PC-9 (cell line): ENCODE measurements at regions not wholly inside any gene's neighbourhood (a gene's known extent, or its start where the extent isn't known, plus 50 kb on each side); places are given as distances from the start of the nearest gene placed in this dataset.

Experiments used
- BruUV-seq: library from RNA; stranded (reverse); fragments of 400-500 nt; replicated peaks from 2 replicates; lab custom pipeline; 2021; lab: Mats Ljungman, UMichigan
- CTCF ChIA-PET: fragments of 300-600 bp; sonication (Branson Sonifier 250); formaldehyde crosslinking; loops from one replicate; lab custom pipeline; 2022; ENCODE audit warnings: antibody characterized with exemption; lab: Charles Lee
- POLR2A ChIA-PET: fragments of 300-600 bp; sonication (Branson Sonifier 250); formaldehyde crosslinking; loops from one replicate; lab custom pipeline; 2022; ENCODE audit warnings: antibody characterized with exemption; ENCODE audit not compliant: unreplicated experiment; lab: Charles Lee
- DNase-seq, 2 experiments: peaks; one replicate each; pipeline versions ENCODE4 v3.0.0 to v3.0.0-alpha.2; 2015 to 2022; ENCODE audit warnings: mixed read lengths in 1 of 2
- H2AFZ ChIP-seq: fragments of 200-600 bp; sonication (generic); 2 replicates; pipeline ENCODE4 v1.8.1; 2017; ENCODE audit warnings: antibody characterized with exemption
- H3F3A ChIP-seq: fragments of 200-600 bp; sonication (generic); 2 replicates; pipeline ENCODE4 v1.8.1; 2017; ENCODE audit warnings: antibody characterized with exemption, mild to moderate bottlenecking, low read depth; ENCODE audit not compliant: insufficient read depth
- H3K27ac ChIP-seq: fragments of 200-600 bp; sonication (generic); 2 replicates; pipeline ENCODE4 v1.6.1; 2016; ENCODE audit warnings: mixed run types
- H3K27me3 ChIP-seq: fragments of 200-600 bp; sonication (generic); 2 replicates; pipeline ENCODE4 v1.6.1; 2016; ENCODE audit warnings: low read depth, mixed run types; ENCODE audit not compliant: insufficient read depth
- H3K36me3 ChIP-seq: fragments of 200-600 bp; sonication (generic); 2 replicates; pipeline ENCODE4 v1.6.1; 2016; ENCODE audit warnings: low read depth, mixed run types
- H3K4me1 ChIP-seq: fragments of 200-600 bp; sonication (generic); replicated peaks from 2 replicates; pipeline ENCODE4 v1.6.1; 2016; ENCODE audit warnings: mixed run types; ENCODE audit not compliant: insufficient read depth
- H3K4me2 ChIP-seq: fragments of 200-600 bp; sonication (generic); 2 replicates; pipeline ENCODE4 v1.6.1; 2017; ENCODE audit warnings: mixed run types
- H3K4me3 ChIP-seq: fragments of 200-600 bp; sonication (generic); 2 replicates; pipeline ENCODE4 v1.6.1; 2016; ENCODE audit warnings: mixed run types
- H3K79me2 ChIP-seq: fragments of 200-600 bp; sonication (generic); 2 replicates; pipeline ENCODE4 v1.6.1; 2017; ENCODE audit warnings: low read depth, mixed run types
- H3K9me2 ChIP-seq: fragments of 200-600 bp; sonication (generic); 2 replicates; pipeline ENCODE4 v1.8.1; 2017; ENCODE audit warnings: mild to moderate bottlenecking; ENCODE audit not compliant: insufficient read depth
- H3K9me3 ChIP-seq: fragments of 200-600 bp; sonication (generic); 2 replicates; pipeline ENCODE4 v1.8.1; 2016; ENCODE audit warnings: low read depth; ENCODE audit not compliant: insufficient read depth
- H4K20me1 ChIP-seq: fragments of 200-600 bp; sonication (generic); 2 replicates; pipeline ENCODE4 v1.8.1; 2017; ENCODE audit not compliant: insufficient read depth
- EZH2 ChIP-seq: fragments of 200-600 bp; sonication (generic); IDR thresholded peaks from 2 replicates; pipeline ENCODE4 v1.8.0; 2017; ENCODE audit warnings: antibody characterized with exemption, low read depth
- intact Hi-C: fragments of 100-400 bp; cut with micrococcal nuclease; formaldehyde crosslinking; loops from one replicate; pipeline ENCODE4 v1.10.0; 2022; ENCODE audit not compliant: unreplicated experiment
- TF ChIP-seq, protein P1 (sequence below): fragments of 200-600 bp; sonication (generic); conservative IDR thresholded peaks from 2 replicates; pipeline ENCODE4 v1.6.1; 2017; ENCODE audit warnings: mixed run types, antibody characterized with exemption, mild to moderate bottlenecking, moderate library complexity

DNA sequence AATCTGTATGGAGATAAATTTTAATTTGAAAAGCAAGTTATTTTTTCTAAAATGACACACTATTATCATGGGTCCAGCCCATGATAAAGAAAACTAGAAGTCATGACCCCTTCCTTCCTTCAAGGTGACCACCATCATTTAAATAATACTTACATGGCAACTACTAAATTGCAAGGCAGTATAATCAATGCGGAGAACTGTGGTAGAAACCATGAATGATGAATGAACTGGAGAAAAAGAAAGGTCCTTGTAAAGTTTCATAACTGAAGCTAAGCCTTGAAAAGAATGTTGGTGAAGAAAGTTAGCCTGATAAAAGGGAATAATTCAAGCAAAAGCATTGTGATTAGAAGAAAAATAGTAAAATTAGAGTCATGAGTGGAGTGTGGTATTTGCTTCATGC lies 222.9 kb upstream of the TBC1D5 start:
- no peaks in the 10 kb centered on the region for H3K4me1 ChIP-seq
- H3K4me2 ChIP-seq, result no peak overlapping the region
- no peak overlapping the region for H3K4me3 ChIP-seq
- POLR2A ChIA-PET, result no interaction called here
- no TSS peak for BruUV-seq
- H3K9me2 ChIP-seq, result no peaks in the 10 kb centered on the region
- H4K20me1 ChIP-seq, result no peaks in the 10 kb centered on the region
- no peaks in the 10 kb centered on the region for H3K27me3 ChIP-seq
- no peak overlapping the region for H2AFZ ChIP-seq
- TF ChIP-seq EZH2, result no peak
- TF ChIP-seq, protein P1, sequence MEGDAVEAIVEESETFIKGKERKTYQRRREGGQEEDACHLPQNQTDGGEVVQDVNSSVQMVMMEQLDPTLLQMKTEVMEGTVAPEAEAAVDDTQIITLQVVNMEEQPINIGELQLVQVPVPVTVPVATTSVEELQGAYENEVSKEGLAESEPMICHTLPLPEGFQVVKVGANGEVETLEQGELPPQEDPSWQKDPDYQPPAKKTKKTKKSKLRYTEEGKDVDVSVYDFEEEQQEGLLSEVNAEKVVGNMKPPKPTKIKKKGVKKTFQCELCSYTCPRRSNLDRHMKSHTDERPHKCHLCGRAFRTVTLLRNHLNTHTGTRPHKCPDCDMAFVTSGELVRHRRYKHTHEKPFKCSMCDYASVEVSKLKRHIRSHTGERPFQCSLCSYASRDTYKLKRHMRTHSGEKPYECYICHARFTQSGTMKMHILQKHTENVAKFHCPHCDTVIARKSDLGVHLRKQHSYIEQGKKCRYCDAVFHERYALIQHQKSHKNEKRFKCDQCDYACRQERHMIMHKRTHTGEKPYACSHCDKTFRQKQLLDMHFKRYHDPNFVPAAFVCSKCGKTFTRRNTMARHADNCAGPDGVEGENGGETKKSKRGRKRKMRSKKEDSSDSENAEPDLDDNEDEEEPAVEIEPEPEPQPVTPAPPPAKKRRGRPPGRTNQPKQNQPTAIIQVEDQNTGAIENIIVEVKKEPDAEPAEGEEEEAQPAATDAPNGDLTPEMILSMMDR, result no peak
- DNase-seq, result no peak
- 0 out of 2 replicates have a peak, but pooled peaks cover 3% of the 10 kb centered on the region for H3F3A ChIP-seq
- no peaks in the 10 kb centered on the region; the same call in 1 of the 2 replicates for H3K9me3 ChIP-seq
- H3K27ac ChIP-seq, result no peak overlapping the region
- intact Hi-C loops, result no loop called here
- no peaks in the 10 kb centered on the region for H3K36me3 ChIP-seq
- H3K79me2 ChIP-seq, result no peaks in the 10 kb centered on the region
- CTCF ChIA-PET, result no interaction called here

DNA sequence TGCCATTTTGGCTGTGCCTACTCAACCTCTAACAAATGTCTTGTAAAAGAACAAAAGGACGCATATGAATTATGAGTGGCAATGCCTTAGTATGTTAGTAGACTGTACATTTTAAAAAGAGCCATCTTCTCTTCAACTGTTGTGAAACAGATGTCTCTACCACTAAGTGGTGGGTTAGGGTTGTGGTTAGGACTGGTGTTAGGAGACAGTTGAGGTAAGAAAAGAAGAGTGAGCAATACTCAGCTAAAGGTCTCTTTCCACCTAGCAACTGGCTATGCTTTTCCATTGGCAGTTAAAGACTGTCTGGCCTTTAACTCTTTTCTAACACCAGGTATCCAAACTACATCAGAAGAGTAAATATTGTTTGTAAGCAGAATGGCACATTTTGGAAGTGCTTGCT lies 221.7 kb upstream of the TBC1D5 start:
- DNase-seq, result no peak
- Histone ChIP-seq H3K27ac (no peak overlapping the region), H3F3A (no peaks in the 10 kb centered on the region), H3K9me2 (no peaks in the 10 kb centered on the region), H3K4me1 (no peaks in the 10 kb centered on the region), H3K4me2 (no peak overlapping the region), H3K9me3 (no peaks in the 10 kb centered on the region; the same call in 1 of the 2 replicates), H3K4me3 (no peak overlapping the region), H4K20me1 (no peaks in the 10 kb centered on the region), H3K79me2 (no peaks in the 10 kb centered on the region), H3K36me3 (no peaks in the 10 kb centered on the region), H3K27me3 (no peaks in the 10 kb centered on the region), H2AFZ (no peak overlapping the region)
- CTCF ChIA-PET, result no interaction called here
- TF ChIP-seq, protein P1, result no peak
- TF ChIP-seq EZH2, result no peak
- POLR2A ChIA-PET, result no interaction called here
- intact Hi-C loops, result no loop called here
- BruUV-seq, result no TSS peak

DNA sequence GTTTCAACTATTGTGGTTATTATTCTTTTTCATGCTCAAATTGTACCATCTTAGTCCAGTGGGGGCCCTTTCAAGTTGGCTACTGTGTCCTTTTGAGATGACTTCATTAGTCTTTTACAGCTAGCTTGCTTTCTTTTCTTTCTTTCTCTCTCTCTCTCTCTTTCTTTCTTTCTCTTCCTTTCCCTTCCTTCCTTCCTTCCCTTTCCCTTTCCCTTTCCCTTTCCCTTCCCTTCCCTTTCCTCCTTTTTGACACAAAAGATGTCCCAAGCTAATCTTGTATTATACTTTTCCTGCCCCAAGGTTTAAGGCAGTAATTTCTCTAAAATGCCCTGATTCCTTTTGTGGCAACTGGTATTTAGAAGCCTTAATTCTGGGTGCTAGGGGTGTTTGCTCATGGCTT lies 213.0 kb upstream of the TBC1D5 start:
- Histone ChIP-seq H2AFZ (no peak overlapping the region; the same call in 1 of the 2 replicates), H3K27ac (no peak overlapping the region), H3F3A (no peaks in the 10 kb centered on the region), H3K79me2 (no peaks in the 10 kb centered on the region), H3K4me1 (no peaks in the 10 kb centered on the region), H3K9me2 (no peaks in the 10 kb centered on the region), H3K4me2 (no peak overlapping the region), H3K27me3 (no peaks in the 10 kb centered on the region), H3K4me3 (no peak overlapping the region), H3K9me3 (no peaks in the 10 kb centered on the region), H3K36me3 (no peaks in the 10 kb centered on the region), H4K20me1 (no peaks in the 10 kb centered on the region)
- CTCF ChIA-PET, result no interaction called here
- no TSS peak for BruUV-seq
- TF ChIP-seq, protein P1, result no peak
- TF ChIP-seq EZH2, result no peak
- intact Hi-C loops, result no loop called here
- DNase-seq, result no peak
- POLR2A ChIA-PET, result no interaction called here
